SK-N-SH (cell line): ENCODE measurements at regions not wholly inside any gene's neighbourhood (a gene's known extent, or its start where the extent isn't known, plus 50 kb on each side); places are given as distances from the start of the nearest gene placed in this dataset.

Experiments used
- CTCF ChIP-seq: fragments of 200-600 bp; sonication (generic); IDR thresholded peaks from 2 replicates; pipeline ENCODE4 v1.6.1; 2017; ENCODE audit warnings: antibody characterized with exemption, mild to moderate bottlenecking, moderate library complexity
- FOXJ3 ChIP-seq: sonication (generic); formaldehyde crosslinking; IDR thresholded peaks from 2 replicates; pipeline ENCODE4 v1.5.1; 2020; ENCODE audit warnings: mild to moderate bottlenecking, missing genetic modification reagents
- MAX ChIP-seq: IDR thresholded peaks from 2 replicates; pipeline ENCODE4 v1.4.0; 2012; ENCODE audit warnings: low read depth

- TF ChIP-seq CTCF (no peak), FOXJ3 (CRISPR knock-in tag) (no peak), MAX (no peak)
These were observed 169.3 kb downstream of the ANKRD30B start for GRCh38 chr18:14917311-14917710.
